ENCODE measurements at regions not wholly inside any gene's neighbourhood (a gene's known extent, or its start where the extent isn't known, plus 50 kb on each side); places are given as distances from the start of the nearest gene placed in this dataset.
A peak's percentile ranks its signal among the peaks of the same experiment; 100 is the strongest.
"Not testable (repeated sequence)": the region's sequence is repeated elsewhere in the genome, so short reads cannot be mapped to it uniquely, and the experiment has no call there.

GRCh38 chr1:87398641-87399040, 70.0 kb downstream of the LMO4 start:
- DNase-seq, result no peak

- DNase-seq, result no peak
Observed at GRCh38 chr1:87399264-87399663, 70.6 kb downstream of the LMO4 start.

GRCh38 chr1:87399701-87400100, 71.0 kb downstream of the LMO4 start:
- no peak for DNase-seq

GRCh38 chr1:87400813-87401212, 72.1 kb downstream of the LMO4 start:
- DNase-seq, result no peak

GRCh38 chr1:87402241-87403002, 73.7 kb downstream of the LMO4 start:
- DNase-seq, result no peak

- DNase-seq, result no peak
Observed at GRCh38 chr1:87403061-87403820, 74.6 kb downstream of the LMO4 start.

- DNase-seq, result no peak
Observed at GRCh38 chr1:87404296-87404695, 75.6 kb downstream of the LMO4 start.

GRCh38 chr1:87408665-87409248, 80.1 kb downstream of the LMO4 start:
- no peak for DNase-seq

- peak in 12 of 14 donors; percentile 16 to 89 (median 76) for DNase-seq
Observed at GRCh38 chr1:87410776-87411480, 82.2 kb downstream of the LMO4 start.

- DNase-seq, result not testable (repeated sequence)
Observed at GRCh38 chr1:87413846-87414245, 85.2 kb downstream of the LMO4 start.

- peak in 1 of 14 donors; percentile 38 for DNase-seq
Observed at GRCh38 chr1:87418048-87418447, 89.4 kb downstream of the LMO4 start.

- DNase-seq, result no peak
Observed at GRCh38 chr1:87421809-87422208, 93.1 kb downstream of the LMO4 start.

GRCh38 chr1:87424541-87424940, 95.9 kb downstream of the LMO4 start:
- no peak for DNase-seq

GRCh38 chr1:87426463-87427249, 98.0 kb downstream of the LMO4 start:
- peak in 5 of 14 donors; percentile 4 to 71 (median 15) for DNase-seq

- DNase-seq, result no peak
Observed at GRCh38 chr1:87428367-87428766, 99.7 kb downstream of the LMO4 start.

- DNase-seq, result no peak
Observed at GRCh38 chr1:87428883-87429282, 100.2 kb downstream of the LMO4 start.

- no peak for DNase-seq
Observed at GRCh38 chr1:87432685-87433084, 104.0 kb downstream of the LMO4 start.

GRCh38 chr1:87433101-87433500, 104.4 kb downstream of the LMO4 start:
- DNase-seq, result not testable (repeated sequence)

GRCh38 chr1:87435484-87435883, 106.8 kb downstream of the LMO4 start:
- DNase-seq, result no peak

GRCh38 chr1:87436115-87436514, 107.4 kb downstream of the LMO4 start:
- DNase-seq, result not testable (repeated sequence)

GRCh38 chr1:87436534-87436933, 107.9 kb downstream of the LMO4 start:
- no peak for DNase-seq
